Sigmoid colon (tissue), 6 donors: ENCODE measurements at regions not wholly inside any gene's neighbourhood (a gene's known extent, or its start where the extent isn't known, plus 50 kb on each side); places are given as distances from the start of the nearest gene placed in this dataset.

Source experiments
- DNase-seq: peaks from one replicate; pipeline ENCODE4 v3.0.0-alpha.2; 2019
- H3K27ac ChIP-seq, 4 donors: fragments of 200-600 bp; sonication (generic); one replicate each; pipeline ENCODE4 v1.5.1; 2016 to 2019; ENCODE audit warnings: mild to moderate bottlenecking in 1 of 4
- H3K27me3 ChIP-seq, 3 donors: fragments of 200-600 bp; sonication (generic); one replicate each; pipeline ENCODE4 v1.5.1; 2019; ENCODE audit warnings: mild to moderate bottlenecking in 1 of 3
- H3K36me3 ChIP-seq, 4 donors: fragments of 200-600 bp; sonication (generic); one replicate each; pipeline ENCODE4 v1.5.1; 2016 to 2019
- H3K4me1 ChIP-seq, 4 donors: fragments of 200-600 bp; sonication (generic); one replicate each; pipeline ENCODE4 v1.5.1; 2017 to 2019
- H3K4me3 ChIP-seq, 4 donors: fragments of 200-600 bp; sonication (generic); one replicate each; pipeline ENCODE4 v1.5.1; 2017 to 2019; ENCODE audit warnings: mild to moderate bottlenecking in 2 of 4, moderate library complexity in 1 of 4
- H3K9me3 ChIP-seq, 4 donors: fragments of 200-600 bp in 3 of 4; sonication (generic) in 3 of 4; one replicate each; pipeline versions ENCODE4 v1.5.1 to v1.6.1; 2013 to 2019
- EP300 ChIP-seq, 4 donors: sonication (generic); formaldehyde crosslinking; IDR thresholded peaks; one replicate each; pipeline ENCODE4 v1.6.1; 2017; ENCODE audit warnings: antibody characterized with exemption in 4 of 4
- POLR2A ChIP-seq, 2 donors: fragments of 450-650 bp; IDR thresholded peaks; one replicate each; pipeline ENCODE4 v1.6.1; 2016; ENCODE audit warnings: antibody characterized with exemption in 2 of 2, mild to moderate bottlenecking in 2 of 2, moderate library complexity in 2 of 2
- POLR2AphosphoS5 ChIP-seq, 4 donors: sonication (generic); formaldehyde crosslinking; IDR thresholded peaks; one replicate each; pipeline ENCODE4 v1.6.1; 2017; ENCODE audit warnings: antibody characterized with exemption in 4 of 4
- WGBS, 2 donors: extraction: QIAGEN DNeasy Blood & Tissue Kit; methylation state at CpG; one replicate each; pipeline ENCODE4 v1.1.7; 2013; 5-methylcytosine and 5-hydroxymethylcytosine counted together
- intact Hi-C: fragments of 100-400 bp; cut with DNase I; formaldehyde crosslinking; loops from one replicate; pipeline ENCODE4 v1.15.1; 2023
- TF ChIP-seq, protein P1 (sequence below), 4 experiments: fragments of 450-650 bp in 3 of 4; fragments of 200-600 bp in 1 of 4; IDR thresholded peaks; one replicate each; pipeline ENCODE4 v1.5.1; 2016 to 2019; ENCODE audit warnings: antibody characterized with exemption in 4 of 4, mild to moderate bottlenecking in 3 of 4, moderate library complexity in 2 of 4
- donor health status: healthy with polysubstance abuse.
- donor health status: healthy.

GRCh38 chr5:28313953-28314352 is 1275.6 kb upstream of the CDH9 start:
- H3K27me3 ChIP-seq: no peaks in the 10 kb centered on the region
- no peak for DNase-seq
- H3K36me3 ChIP-seq: no peaks in the 10 kb centered on the region
- no peaks in the 10 kb centered on the region for H3K9me3 ChIP-seq
- WGBS, 2 donors: 66 to 85% methylated on average over 1 of the region's 1 CpG
- no peaks in the 10 kb centered on the region for H3K4me1 ChIP-seq
- H3K4me3 ChIP-seq: no peak overlapping the region
- intact Hi-C loops: no loop called here
- no peak overlapping the region for H3K27ac ChIP-seq
- TF ChIP-seq POLR2AphosphoS5 (IDR thresholded peaks at IDR 0.05) (no peak), POLR2A (IDR thresholded peaks at IDR 0.05) (no peak), EP300 (IDR thresholded peaks at IDR 0.05) (no peak)
- TF ChIP-seq, protein P1, sequence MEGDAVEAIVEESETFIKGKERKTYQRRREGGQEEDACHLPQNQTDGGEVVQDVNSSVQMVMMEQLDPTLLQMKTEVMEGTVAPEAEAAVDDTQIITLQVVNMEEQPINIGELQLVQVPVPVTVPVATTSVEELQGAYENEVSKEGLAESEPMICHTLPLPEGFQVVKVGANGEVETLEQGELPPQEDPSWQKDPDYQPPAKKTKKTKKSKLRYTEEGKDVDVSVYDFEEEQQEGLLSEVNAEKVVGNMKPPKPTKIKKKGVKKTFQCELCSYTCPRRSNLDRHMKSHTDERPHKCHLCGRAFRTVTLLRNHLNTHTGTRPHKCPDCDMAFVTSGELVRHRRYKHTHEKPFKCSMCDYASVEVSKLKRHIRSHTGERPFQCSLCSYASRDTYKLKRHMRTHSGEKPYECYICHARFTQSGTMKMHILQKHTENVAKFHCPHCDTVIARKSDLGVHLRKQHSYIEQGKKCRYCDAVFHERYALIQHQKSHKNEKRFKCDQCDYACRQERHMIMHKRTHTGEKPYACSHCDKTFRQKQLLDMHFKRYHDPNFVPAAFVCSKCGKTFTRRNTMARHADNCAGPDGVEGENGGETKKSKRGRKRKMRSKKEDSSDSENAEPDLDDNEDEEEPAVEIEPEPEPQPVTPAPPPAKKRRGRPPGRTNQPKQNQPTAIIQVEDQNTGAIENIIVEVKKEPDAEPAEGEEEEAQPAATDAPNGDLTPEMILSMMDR (IDR thresholded peaks at IDR 0.05): no peak

GRCh38 chr5:28313321-28313951 is 1275.0 kb upstream of the CDH9 start:
- WGBS, 2 donors: 87 to 92% methylated on average over 2 of the region's 2 CpGs
- no peak for TF ChIP-seq POLR2A (IDR thresholded peaks at IDR 0.05)
- no peak for TF ChIP-seq EP300 (IDR thresholded peaks at IDR 0.05)
- TF ChIP-seq, protein P1 (IDR thresholded peaks at IDR 0.05): no peak
- no peak for TF ChIP-seq POLR2AphosphoS5 (IDR thresholded peaks at IDR 0.05)
- no peaks in the 10 kb centered on the region for H3K4me1 ChIP-seq
- H3K36me3 ChIP-seq: no peaks in the 10 kb centered on the region
- no peak overlapping the region for H3K27ac ChIP-seq
- H3K27me3 ChIP-seq: no peaks in the 10 kb centered on the region
- no peaks in the 10 kb centered on the region for H3K9me3 ChIP-seq
- DNase-seq: no peak
- no peak overlapping the region for H3K4me3 ChIP-seq
- intact Hi-C loops: no loop called here

- Histone ChIP-seq H3K27ac (no peak overlapping the region), H3K9me3 (no peaks in the 10 kb centered on the region), H3K27me3 (no peaks in the 10 kb centered on the region), H3K4me1 (no peaks in the 10 kb centered on the region), H3K36me3 (no peaks in the 10 kb centered on the region), H3K4me3 (no peak overlapping the region)
- TF ChIP-seq, protein P1 (IDR thresholded peaks at IDR 0.05): no peak
- TF ChIP-seq POLR2AphosphoS5 (IDR thresholded peaks at IDR 0.05): no peak
- no peak for TF ChIP-seq EP300 (IDR thresholded peaks at IDR 0.05)
- TF ChIP-seq POLR2A (IDR thresholded peaks at IDR 0.05): no peak
- intact Hi-C loops: no loop called here
- 87 to 91% methylated on average over 6 of the region's 6 CpGs for WGBS, 2 donors
- no peak for DNase-seq
These were observed 1272.3 kb upstream of the CDH9 start for GRCh38 chr5:28310696-28311095.

DNA sequence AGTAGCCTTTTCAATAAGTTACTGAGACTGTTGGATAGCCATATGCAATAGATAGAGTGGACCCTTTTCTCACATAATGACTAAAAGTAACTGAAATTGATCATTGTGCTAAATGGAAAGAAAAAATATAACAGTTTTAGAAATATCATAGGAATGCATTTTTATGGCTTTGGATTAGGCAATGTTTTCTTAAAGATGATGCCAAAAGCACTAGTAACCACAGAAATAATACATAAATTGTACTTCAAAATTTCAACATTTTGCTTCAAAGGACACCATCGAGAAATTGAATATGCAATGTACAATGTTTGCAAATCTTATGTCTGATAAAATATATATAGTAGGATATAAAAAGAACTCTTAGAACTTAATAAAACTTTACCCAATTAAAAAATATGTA is 1267.5 kb upstream of the CDH9 start:
- H3K36me3 ChIP-seq: no peaks in the 10 kb centered on the region
- 88 to 90% methylated on average over 1 of the region's 1 CpG for WGBS, 2 donors
- TF ChIP-seq, protein P1 (IDR thresholded peaks at IDR 0.05): no peak
- TF ChIP-seq POLR2AphosphoS5 (IDR thresholded peaks at IDR 0.05) (no peak), POLR2A (IDR thresholded peaks at IDR 0.05) (no peak), EP300 (IDR thresholded peaks at IDR 0.05) (no peak)
- intact Hi-C loops: no loop called here
- DNase-seq: no peak
- H3K4me1 ChIP-seq: no peaks in the 10 kb centered on the region
- H3K27ac ChIP-seq: no peak overlapping the region
- peaks cover 0 to 2% (median 0%) of the 10 kb centered on the region in 4 donors for H3K9me3 ChIP-seq
- H3K4me3 ChIP-seq: no peak overlapping the region
- H3K27me3 ChIP-seq: no peaks in the 10 kb centered on the region

DNA sequence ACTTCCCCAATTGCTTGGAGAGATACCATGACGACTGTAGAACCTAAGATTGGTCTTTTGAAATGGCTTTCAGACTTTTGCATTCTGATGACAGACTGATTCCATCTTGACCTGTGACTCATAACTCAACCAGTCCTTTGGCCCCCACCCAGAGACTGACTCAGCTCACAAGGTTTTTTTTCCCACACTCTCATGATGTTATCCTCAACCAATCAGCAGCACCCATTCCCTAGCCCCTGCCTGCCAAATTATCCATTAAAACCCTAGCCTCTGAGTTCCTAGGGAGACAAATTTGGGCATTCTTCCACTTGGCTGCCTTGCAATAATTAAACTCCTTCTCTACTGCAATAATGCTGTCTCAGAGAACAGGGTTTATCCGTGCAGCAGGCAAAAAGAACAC is 1263.3 kb upstream of the CDH9 start:
- 33 to 39% methylated on average over 2 of the region's 2 CpGs for WGBS, 2 donors
- H3K36me3 ChIP-seq: no peaks in the 10 kb centered on the region
- DNase-seq: no peak
- peaks cover 0 to 2% (median 0%) of the 10 kb centered on the region in 4 donors for H3K9me3 ChIP-seq
- H3K27ac ChIP-seq: no peak overlapping the region
- intact Hi-C loops: no loop called here
- H3K4me1 ChIP-seq: no peaks in the 10 kb centered on the region
- no peaks in the 10 kb centered on the region for H3K27me3 ChIP-seq
- no peak overlapping the region for H3K4me3 ChIP-seq
- no peak for TF ChIP-seq POLR2AphosphoS5 (IDR thresholded peaks at IDR 0.05)
- TF ChIP-seq, protein P1 (IDR thresholded peaks at IDR 0.05): no peak
- no peak for TF ChIP-seq POLR2A (IDR thresholded peaks at IDR 0.05)
- TF ChIP-seq EP300 (IDR thresholded peaks at IDR 0.05): no peak
